ENCODE measurements at regions not wholly inside any gene's neighbourhood (a gene's known extent, or its start where the extent isn't known, plus 50 kb on each side); places are given as distances from the start of the nearest gene placed in this dataset.
"Not testable (repeated sequence)": the region's sequence is repeated elsewhere in the genome, so short reads cannot be mapped to it uniquely, and the experiment has no call there.

DNA sequence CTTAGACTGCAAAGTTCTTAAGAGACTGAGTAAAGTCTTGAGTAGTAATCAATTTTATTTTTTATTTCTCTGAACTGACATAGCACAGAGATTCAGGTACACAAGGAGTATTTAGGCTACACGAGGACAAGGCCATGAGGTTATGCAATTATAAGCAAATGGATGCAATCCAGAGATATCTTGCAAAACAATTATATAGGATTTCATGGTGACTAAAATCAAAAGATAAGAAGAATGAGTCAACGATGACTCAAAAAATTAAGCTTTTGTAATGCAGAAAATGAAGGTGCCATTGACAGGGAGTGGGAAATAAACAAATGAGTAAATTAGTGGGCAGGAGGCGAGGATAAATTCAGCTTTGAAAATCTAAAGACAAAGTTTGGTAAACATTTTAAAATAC is 66.7 kb upstream of the MYO3A start:
- DNase-seq (ENCODE audit: low read depth): no peak

DNA sequence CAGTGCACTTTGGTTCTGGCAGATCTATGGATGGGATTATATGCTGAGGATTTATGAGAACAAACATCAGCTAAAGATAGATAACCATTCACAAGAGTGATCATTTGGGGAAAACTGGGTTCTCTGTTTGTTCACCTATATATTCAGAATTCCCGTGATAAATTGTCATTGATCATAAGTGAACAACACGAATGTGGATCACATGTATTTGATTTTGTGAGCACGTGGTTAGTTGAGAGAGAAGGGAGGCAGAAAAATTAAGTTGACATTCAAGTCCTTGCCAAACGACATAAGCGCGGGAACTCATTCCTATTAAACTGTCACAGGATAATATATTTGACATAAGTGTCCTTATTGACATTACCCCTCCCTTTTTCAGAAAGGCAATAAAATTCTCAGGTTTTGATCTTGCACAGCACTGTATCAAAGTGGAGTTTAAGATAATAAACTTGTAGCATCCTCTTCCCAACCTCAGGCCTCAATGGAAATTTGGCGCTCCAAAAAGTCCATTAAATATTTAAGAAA is 64.9 kb upstream of the MYO3A start:
- DNase-seq (ENCODE audit: low read depth): no peak

DNA sequence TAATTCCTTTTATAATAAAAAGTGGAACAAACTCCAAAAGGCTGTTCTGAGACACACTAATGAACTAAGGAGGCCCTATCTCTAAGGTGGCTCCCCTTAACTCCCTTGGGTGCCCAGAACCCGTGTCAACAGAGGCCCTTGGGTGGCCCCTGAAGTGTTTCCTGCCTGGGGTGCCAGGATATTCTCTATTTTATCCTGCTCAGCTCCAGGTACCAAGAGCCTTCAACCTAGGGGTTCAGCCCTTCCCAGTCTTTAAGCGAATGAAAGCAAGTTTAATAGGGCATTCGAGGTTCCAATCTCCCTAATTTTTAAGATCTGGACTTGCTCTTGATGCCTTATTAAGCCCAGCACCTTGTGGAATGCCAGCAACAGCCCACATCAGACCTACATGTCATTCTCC is 64.4 kb upstream of the MYO3A start:
- no peak for DNase-seq (ENCODE audit: low read depth)

DNA sequence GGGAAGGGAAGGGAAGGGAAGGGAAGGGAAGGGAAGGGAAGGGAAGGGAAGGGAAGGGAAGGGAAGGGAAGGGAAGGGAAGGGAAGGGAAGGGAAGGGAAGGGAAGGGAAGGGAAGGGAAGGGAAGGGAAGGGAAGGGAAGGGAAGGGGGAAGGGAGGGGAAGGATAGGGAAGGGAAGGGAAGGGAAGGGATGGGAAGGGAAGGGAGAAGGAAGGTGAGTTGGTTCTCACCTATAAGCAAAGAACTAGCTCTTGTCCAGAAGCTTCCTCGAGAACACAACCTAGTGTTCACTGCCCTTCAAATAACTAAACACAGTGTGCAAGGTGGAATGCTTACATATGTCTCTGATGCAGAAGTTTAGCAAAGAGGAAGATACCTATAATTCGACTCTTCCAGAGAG is 59.6 kb upstream of the MYO3A start:
- DNase-seq (ENCODE audit: low read depth): not testable (repeated sequence)

DNA sequence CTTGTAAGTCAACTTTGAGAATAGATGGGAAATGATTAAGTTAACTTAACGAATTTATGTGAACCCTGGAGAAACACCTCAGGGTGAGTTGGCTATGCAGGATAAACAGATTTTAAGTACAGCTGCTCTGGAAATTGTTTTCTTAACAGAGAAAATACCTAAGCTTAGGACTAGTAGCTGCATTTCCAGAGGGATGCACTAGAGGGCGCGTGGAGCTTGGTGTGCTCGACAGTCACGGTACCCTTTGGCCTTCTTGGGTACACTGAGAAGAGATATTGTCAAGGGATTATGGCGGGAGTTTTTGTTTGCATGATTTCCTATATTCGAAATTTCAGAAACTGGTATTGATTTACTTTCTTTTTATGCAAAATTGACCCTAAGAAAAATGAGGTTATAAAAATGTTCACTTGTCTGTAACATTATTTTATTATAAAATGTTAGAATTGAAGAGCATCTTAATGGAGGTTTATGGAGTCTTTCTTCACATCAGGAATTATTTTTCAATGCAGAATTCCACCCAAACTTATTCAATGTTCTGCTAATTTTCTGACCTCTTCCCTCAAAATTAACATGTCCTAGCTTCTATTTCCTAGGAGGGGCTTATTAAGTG is 58.4 kb upstream of the MYO3A start:
- peak; percentile 48 for DNase-seq (ENCODE audit: low read depth)

DNA sequence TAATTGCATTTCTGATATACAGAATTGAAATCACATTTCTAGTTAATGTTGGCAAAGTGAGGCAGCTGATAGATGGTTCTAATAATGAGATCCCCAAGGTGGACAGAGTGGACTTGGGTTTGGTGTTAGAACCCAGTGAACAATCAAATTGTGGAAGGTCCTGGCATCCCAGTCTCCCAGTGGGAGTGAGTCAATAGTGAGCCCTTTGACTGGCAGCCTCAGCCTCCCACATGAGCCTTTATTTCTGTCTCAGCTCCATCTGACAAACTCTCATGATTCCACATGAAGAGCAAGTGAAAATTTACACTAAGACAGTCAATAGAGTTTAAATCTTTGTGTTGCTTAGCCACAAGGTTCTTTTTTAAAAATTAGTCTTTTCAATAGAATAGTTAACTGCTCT is 56.7 kb upstream of the MYO3A start:
- no peak for DNase-seq (ENCODE audit: low read depth)
